Caco-2 (cell line): ENCODE measurements at regions not wholly inside any gene's neighbourhood (a gene's known extent, or its start where the extent isn't known, plus 50 kb on each side); places are given as distances from the start of the nearest gene placed in this dataset.

Experiments used
- BruUV-seq: library from RNA; stranded (reverse); fragments of 400-500 nt; replicated peaks from 2 replicates; lab custom pipeline; 2021; lab: Mats Ljungman, UMichigan
- CTCF ChIA-PET: fragments of 300-600 bp; sonication (Branson Sonifier 250); formaldehyde crosslinking; loops from one replicate; lab custom pipeline; 2022; ENCODE audit warnings: antibody characterized with exemption; lab: Charles Lee
- POLR2A ChIA-PET: fragments of 300-600 bp; sonication (Branson Sonifier 250); formaldehyde crosslinking; loops from one replicate; lab custom pipeline; 2022; ENCODE audit warnings: antibody characterized with exemption; lab: Charles Lee
- DNase-seq, 2 experiments: peaks; one replicate each; pipeline versions ENCODE4 v3.0.0 to v3.0.0-alpha.2; 2020 to 2022
- H3K27me3 ChIP-seq: replicated peaks from 2 replicates; pipeline ENCODE4 v1.6.0; 2011; ENCODE audit warnings: low read length; ENCODE audit not compliant: control insufficient read depth, insufficient read depth
- H3K36me3 ChIP-seq: 2 replicates; pipeline ENCODE4 v1.5.1; 2011; ENCODE audit warnings: low read length; ENCODE audit not compliant: control insufficient read depth, insufficient read depth
- H3K4me1 ChIP-seq: fragments of 250-450 bp; sonication (Bioruptor Pico); 2 replicates; pipeline ENCODE4 v1.5.1; 2020; ENCODE audit warnings: mild to moderate bottlenecking
- H3K4me3 ChIP-seq: 2 replicates; pipeline ENCODE4 v1.5.1; 2011; ENCODE audit warnings: low read depth, mild to moderate bottlenecking, control low read depth, low read length
- H3K9me3 ChIP-seq: fragments of 250-450 bp; sonication (Bioruptor Pico); 2 replicates; pipeline ENCODE4 v1.5.1; 2020; ENCODE audit warnings: mild to moderate bottlenecking, moderate library complexity
- H3K27ac Mint-ChIP-seq: one replicate; pipeline ENCODE4 v1.8.0; 2022; ENCODE audit warnings: mixed read lengths; ENCODE audit not compliant: unreplicated experiment
- H3K27me3 Mint-ChIP-seq: one replicate; pipeline ENCODE4 v1.8.0; 2022; ENCODE audit warnings: mixed read lengths; ENCODE audit not compliant: insufficient read depth, unreplicated experiment
- H3K36me3 Mint-ChIP-seq: one replicate; pipeline ENCODE4 v1.8.0; 2022; ENCODE audit warnings: mild to moderate bottlenecking, mixed read lengths; ENCODE audit not compliant: insufficient read depth, unreplicated experiment
- H3K4me1 Mint-ChIP-seq: one replicate; pipeline ENCODE4 v1.8.0; 2022; ENCODE audit warnings: low read depth, mixed read lengths; ENCODE audit not compliant: unreplicated experiment
- H3K4me3 Mint-ChIP-seq: one replicate; pipeline ENCODE4 v1.8.0; 2022; ENCODE audit warnings: mild to moderate bottlenecking, moderate library complexity, mixed read lengths; ENCODE audit not compliant: unreplicated experiment
- H3K9me3 Mint-ChIP-seq: one replicate; pipeline ENCODE4 v1.8.0; 2022; ENCODE audit warnings: mixed read lengths; ENCODE audit not compliant: unreplicated experiment
- CTCF ChIP-seq, 2 experiments: fragments of 200-600 bp in 1 of 2; IDR thresholded peaks; 1 replicate in 1 of 2; 2 replicates in 1 of 2; pipeline versions ENCODE4 v1.5.1 to v1.8.0; 2011 to 2022; ENCODE audit warnings: antibody characterized with exemption in 1 of 2, control low read depth in 1 of 2, inconsistent platforms in 1 of 2, low read depth in 1 of 2, low read length in 1 of 2, mild to moderate bottlenecking in 1 of 2, moderate library complexity in 1 of 2; ENCODE audit not compliant: insufficient read depth in 1 of 2, severe bottlenecking in 1 of 2, unreplicated experiment in 1 of 2
- intact Hi-C: fragments of 100-400 bp; cut with micrococcal nuclease; formaldehyde crosslinking; loops from one replicate; pipeline ENCODE4 v1.10.0; 2022; ENCODE audit not compliant: unreplicated experiment

GRCh38 chr4:79175716-79176115 is 150.1 kb downstream of the NAA11 start:
- intact Hi-C loops: no loop called here
- ChIA-PET CTCF (no interaction called here), POLR2A (no interaction called here)
- H3K4me1 ChIP-seq: no peaks in the 10 kb centered on the region
- H3K27ac Mint-ChIP-seq: no peak overlapping the region
- H3K4me3 ChIP-seq: no peak overlapping the region
- no peaks in the 10 kb centered on the region for H3K4me1 Mint-ChIP-seq
- H3K36me3 Mint-ChIP-seq: no peaks in the 10 kb centered on the region
- no peaks in the 10 kb centered on the region for H3K27me3 Mint-ChIP-seq
- H3K4me3 Mint-ChIP-seq: no peak overlapping the region
- no TSS peak for BruUV-seq
- no peaks in the 10 kb centered on the region for H3K36me3 ChIP-seq
- TF ChIP-seq CTCF (IDR thresholded peaks at IDR 0.05; ENCODE audit: insufficient read depth in 1 of 2, low read depth in 1 of 2, low read length in 1 of 2, severe bottlenecking in 1 of 2, unreplicated experiment in 1 of 2): no peak
- no peaks in the 10 kb centered on the region for H3K27me3 ChIP-seq
- no peaks in the 10 kb centered on the region for H3K9me3 ChIP-seq
- no peak for DNase-seq
- H3K9me3 Mint-ChIP-seq: no peaks in the 10 kb centered on the region

GRCh38 chr4:79174490-79175252 is 151.2 kb downstream of the NAA11 start:
- CTCF ChIA-PET: no interaction called here
- Mint-ChIP-seq H3K4me3 (no peak overlapping the region), H3K9me3 (no peaks in the 10 kb centered on the region), H3K4me1 (no peaks in the 10 kb centered on the region), H3K27ac (no peak overlapping the region), H3K36me3 (no peaks in the 10 kb centered on the region), H3K27me3 (no peaks in the 10 kb centered on the region)
- no peaks in the 10 kb centered on the region for H3K4me1 ChIP-seq
- H3K9me3 ChIP-seq: no peaks in the 10 kb centered on the region
- POLR2A ChIA-PET: no interaction called here
- no TSS peak for BruUV-seq
- H3K36me3 ChIP-seq: no peaks in the 10 kb centered on the region
- no peaks in the 10 kb centered on the region for H3K27me3 ChIP-seq
- no peak for DNase-seq
- intact Hi-C loops: no loop called here
- no peak overlapping the region for H3K4me3 ChIP-seq
- TF ChIP-seq CTCF (IDR thresholded peaks at IDR 0.05; ENCODE audit: insufficient read depth in 1 of 2, low read depth in 1 of 2, low read length in 1 of 2, severe bottlenecking in 1 of 2, unreplicated experiment in 1 of 2): no peak

- DNase-seq: no peak
- no TSS peak for BruUV-seq
Observed at GRCh38 chr4:79173186-79173585, 152.7 kb downstream of the NAA11 start.

More at GRCh38 chr4:79173186-79173585, 152.7 kb downstream of the NAA11 start:
- CTCF ChIA-PET: no interaction called here
- Mint-ChIP-seq H3K4me1 (no peaks in the 10 kb centered on the region), H3K27me3 (no peaks in the 10 kb centered on the region), H3K9me3 (no peaks in the 10 kb centered on the region), H3K36me3 (no peaks in the 10 kb centered on the region), H3K27ac (no peak overlapping the region), H3K4me3 (no peak overlapping the region)
- no peaks in the 10 kb centered on the region for H3K27me3 ChIP-seq
- H3K4me1 ChIP-seq: no peaks in the 10 kb centered on the region
- TF ChIP-seq CTCF (IDR thresholded peaks at IDR 0.05; ENCODE audit: insufficient read depth in 1 of 2, low read depth in 1 of 2, low read length in 1 of 2, severe bottlenecking in 1 of 2, unreplicated experiment in 1 of 2): no peak
- POLR2A ChIA-PET: interaction anchor here (0.6 kb wide), 1 partner anchor 40 kb away, joined by 4 read pairs; no protein-coding TSS in a partner anchor
- H3K4me3 ChIP-seq: no peak overlapping the region
- no peaks in the 10 kb centered on the region for H3K36me3 ChIP-seq
- intact Hi-C loops: no loop called here
- H3K9me3 ChIP-seq: no peaks in the 10 kb centered on the region
